Lung (tissue), 11 donors: ENCODE measurements at regions not wholly inside any gene's neighbourhood (a gene's known extent, or its start where the extent isn't known, plus 50 kb on each side); places are given as distances from the start of the nearest gene placed in this dataset.
A peak's percentile ranks its signal among the peaks of the same experiment; 100 is the strongest.

ENCODE experiments used
- ATAC-seq: fragments of 200-7000 bp; cut with Tn5 transposase; one replicate; pipeline ENCODE4 v1.9.1; 2020; ENCODE audit warnings: moderate number of reproducible peaks; ENCODE audit not compliant: insufficient read depth, low FRiP score
- DNase-seq, 3 donors: peaks; one replicate each; pipeline ENCODE4 v3.0.0-alpha.2; 2013 to 2017
- H3K27ac ChIP-seq, 2 donors: one replicate each; pipeline ENCODE4 v1.5.1; 2013; ENCODE audit warnings: mild to moderate bottlenecking in 2 of 2, moderate library complexity in 2 of 2, control low read depth in 1 of 2, inconsistent platforms in 1 of 2, low read depth in 1 of 2, low read length in 1 of 2
- H3K27me3 ChIP-seq, 3 donors: one replicate each; pipeline ENCODE4 v1.5.1; 2013; ENCODE audit warnings: low read length in 2 of 3; ENCODE audit not compliant: control insufficient read depth in 3 of 3, insufficient read depth in 3 of 3
- H3K36me3 ChIP-seq, 4 donors: one replicate each; pipeline ENCODE4 v1.5.1; 2013; ENCODE audit warnings: low read length in 4 of 4, mild to moderate bottlenecking in 1 of 4, moderate library complexity in 1 of 4; ENCODE audit not compliant: control insufficient read depth in 4 of 4, insufficient read depth in 4 of 4
- H3K4me1 ChIP-seq, 5 donors: one replicate each; pipeline ENCODE4 v1.5.1; 2013; ENCODE audit warnings: low read length in 5 of 5, mild to moderate bottlenecking in 2 of 5, moderate library complexity in 1 of 5; ENCODE audit not compliant: control insufficient read depth in 5 of 5, insufficient read depth in 5 of 5
- H3K4me3 ChIP-seq: one replicate; pipeline ENCODE4 v1.5.1; 2013; ENCODE audit warnings: mild to moderate bottlenecking, control low read depth, moderate library complexity
- H3K9ac ChIP-seq, 2 donors: one replicate each; pipeline ENCODE4 v1.5.1; 2013; ENCODE audit warnings: low read length in 2 of 2, control low read depth in 1 of 2; ENCODE audit not compliant: insufficient read depth in 1 of 2
- H3K9me3 ChIP-seq, 4 donors: one replicate each; pipeline ENCODE4 v1.5.1; 2013; ENCODE audit warnings: low read length in 3 of 4, mild to moderate bottlenecking in 1 of 4, moderate library complexity in 1 of 4; ENCODE audit not compliant: control insufficient read depth in 4 of 4, insufficient read depth in 3 of 4
- WGBS, 2 donors: extraction: QIAGEN DNeasy Blood & Tissue Kit; methylation state at CpG; one replicate each; pipeline ENCODE4 v1.1.7; 2013; 5-methylcytosine and 5-hydroxymethylcytosine counted together
- TF ChIP-seq, protein P1 (sequence below): IDR thresholded peaks from 2 replicates; pipeline ENCODE4 v1.5.1; 2012; ENCODE audit warnings: mild to moderate bottlenecking; ENCODE audit errors: control extremely low read depth, extremely low read depth
- donor health status: control.
- donor health status: control.
- donor health status: Bipolar disorder and iron deficiency.
- donor health status: healthy.
- donor health status: DM: yes; HTN: yes; CAD: no.

GRCh38 chr14:44165286-44165685, 341.8 kb downstream of the FSCB start:
- Histone ChIP-seq H3K9ac (no peak overlapping the region), H3K27ac (no peak overlapping the region), H3K27me3 (no peaks in the 10 kb centered on the region), H3K36me3 (no peaks in the 10 kb centered on the region), H3K4me3 (no peak overlapping the region), H3K4me1 (peaks cover 0 to 12% (median 0%) of the 10 kb centered on the region in 5 donors), H3K9me3 (no peaks in the 10 kb centered on the region)
- TF ChIP-seq, protein P1, sequence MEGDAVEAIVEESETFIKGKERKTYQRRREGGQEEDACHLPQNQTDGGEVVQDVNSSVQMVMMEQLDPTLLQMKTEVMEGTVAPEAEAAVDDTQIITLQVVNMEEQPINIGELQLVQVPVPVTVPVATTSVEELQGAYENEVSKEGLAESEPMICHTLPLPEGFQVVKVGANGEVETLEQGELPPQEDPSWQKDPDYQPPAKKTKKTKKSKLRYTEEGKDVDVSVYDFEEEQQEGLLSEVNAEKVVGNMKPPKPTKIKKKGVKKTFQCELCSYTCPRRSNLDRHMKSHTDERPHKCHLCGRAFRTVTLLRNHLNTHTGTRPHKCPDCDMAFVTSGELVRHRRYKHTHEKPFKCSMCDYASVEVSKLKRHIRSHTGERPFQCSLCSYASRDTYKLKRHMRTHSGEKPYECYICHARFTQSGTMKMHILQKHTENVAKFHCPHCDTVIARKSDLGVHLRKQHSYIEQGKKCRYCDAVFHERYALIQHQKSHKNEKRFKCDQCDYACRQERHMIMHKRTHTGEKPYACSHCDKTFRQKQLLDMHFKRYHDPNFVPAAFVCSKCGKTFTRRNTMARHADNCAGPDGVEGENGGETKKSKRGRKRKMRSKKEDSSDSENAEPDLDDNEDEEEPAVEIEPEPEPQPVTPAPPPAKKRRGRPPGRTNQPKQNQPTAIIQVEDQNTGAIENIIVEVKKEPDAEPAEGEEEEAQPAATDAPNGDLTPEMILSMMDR = no peak
- DNase-seq = peak in 2 of 3 donors; percentile 42 to 47
- ATAC-seq = no peak
- WGBS, 2 donors = 53 to 61% methylated on average over 1 of the region's 1 CpG

DNA sequence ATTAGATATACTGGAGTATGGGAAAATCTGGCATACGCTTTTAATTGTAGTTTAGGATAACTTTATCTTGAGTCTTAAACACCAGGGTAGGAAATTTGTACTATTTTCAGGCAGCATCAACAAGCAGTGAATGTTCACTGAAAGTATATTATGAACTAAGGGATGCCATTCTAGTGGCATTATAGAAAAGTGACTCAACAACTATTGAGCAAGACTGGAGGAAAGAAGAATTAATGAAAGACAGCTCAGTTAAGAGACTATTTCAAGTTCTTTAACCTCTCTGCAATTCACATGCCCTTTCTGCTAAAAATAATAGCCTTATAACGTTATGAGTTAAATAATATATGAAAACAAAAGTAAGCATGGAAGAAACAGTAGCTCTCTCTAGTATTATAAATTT, 343.1 kb downstream of the FSCB start:
- no peak for ATAC-seq
- Histone ChIP-seq H3K9ac (no peak overlapping the region), H3K9me3 (no peaks in the 10 kb centered on the region), H3K4me3 (no peak overlapping the region), H3K36me3 (no peaks in the 10 kb centered on the region), H3K27ac (no peak overlapping the region), H3K27me3 (no peaks in the 10 kb centered on the region), H3K4me1 (peaks cover 0 to 12% (median 0%) of the 10 kb centered on the region in 5 donors)
- TF ChIP-seq, protein P1 = no peak
- DNase-seq = no peak
- 74 to 85% methylated on average over 2 of the region's 2 CpGs for WGBS, 2 donors

GRCh38 chr14:44162197-44162596, 344.9 kb downstream of the FSCB start:
- 76 to 85% methylated on average over 5 of the region's 5 CpGs for WGBS, 2 donors

More at GRCh38 chr14:44162197-44162596, 344.9 kb downstream of the FSCB start:
- no peaks in the 10 kb centered on the region for H3K27me3 ChIP-seq
- TF ChIP-seq, protein P1 = no peak
- H3K27ac ChIP-seq = no peak overlapping the region
- ATAC-seq (no peak), DNase-seq (no peak)
- peaks cover 0 to 12% (median 0%) of the 10 kb centered on the region in 5 donors for H3K4me1 ChIP-seq
- H3K36me3 ChIP-seq = no peaks in the 10 kb centered on the region
- no peaks in the 10 kb centered on the region for H3K9me3 ChIP-seq
- H3K4me3 ChIP-seq = no peak overlapping the region
- H3K9ac ChIP-seq = no peak overlapping the region
